ENCODE measurements at regions not wholly inside any gene's neighbourhood (a gene's known extent, or its start where the extent isn't known, plus 50 kb on each side); places are given as distances from the start of the nearest gene placed in this dataset.

DNA sequence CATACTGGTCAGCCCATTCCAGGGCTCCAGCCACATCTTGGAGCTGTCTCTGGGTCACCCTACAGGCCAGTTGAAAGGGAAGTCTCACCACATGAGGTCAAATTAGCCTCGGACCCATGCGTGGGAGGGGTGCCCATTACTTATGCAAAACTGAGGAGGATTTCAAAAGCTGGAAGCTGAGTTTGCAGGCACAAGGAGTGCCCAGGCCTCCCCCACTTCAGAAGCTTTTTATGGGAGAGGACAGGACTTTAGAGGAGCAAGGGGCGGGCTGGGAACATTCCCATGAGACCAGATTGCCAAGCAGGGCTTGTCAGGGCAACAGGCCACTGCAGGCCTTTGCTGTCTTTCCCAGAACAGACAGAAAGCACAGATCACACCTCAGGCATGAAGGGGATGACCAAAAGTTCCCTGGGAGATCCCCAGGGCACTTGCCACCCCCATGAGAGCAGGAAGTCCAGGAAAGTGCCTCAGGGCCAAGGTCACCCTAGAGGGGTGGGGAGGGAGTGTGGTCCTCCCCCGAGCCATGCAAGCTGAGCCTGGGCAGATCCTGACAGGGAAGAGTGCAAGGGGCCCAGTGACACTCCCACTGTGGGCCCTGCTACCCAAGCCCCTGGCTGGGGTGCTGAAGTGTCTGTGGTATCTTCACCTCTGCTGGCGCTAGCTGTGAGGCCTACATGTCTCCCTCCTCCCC lies 267.7 kb downstream of the BCL11A start:
- TF ChIP-seq POLR2A (IDR thresholded peaks at IDR 0.05; ENCODE audit: low read length) (no peak), GATA1 (IDR thresholded peaks at IDR 0.05; ENCODE audit: low read depth, low read length) (no peak)
- DNase-seq = no peak

DNA sequence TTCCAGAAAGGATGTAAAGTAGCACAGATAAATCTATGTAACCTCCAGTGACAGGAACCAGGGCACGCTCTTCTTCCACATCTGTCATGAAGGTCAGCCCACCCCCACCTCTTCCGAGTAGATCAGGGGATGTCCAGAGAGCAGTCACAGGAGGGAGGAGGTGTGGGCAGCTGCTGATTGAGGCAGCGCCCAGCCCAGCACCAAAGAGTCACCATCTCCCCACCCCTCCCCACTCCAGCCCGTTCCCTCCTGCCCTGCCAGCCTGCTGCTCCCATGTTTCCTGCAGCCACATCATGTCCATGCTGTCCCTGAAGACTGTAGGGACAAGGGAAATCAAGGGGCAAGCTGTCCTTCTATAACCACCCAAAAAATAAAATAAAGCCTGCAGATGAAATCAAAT lies 269.8 kb downstream of the BCL11A start:
- TF ChIP-seq GATA1 (IDR thresholded peaks at IDR 0.05; ENCODE audit: low read depth, low read length) (no peak), POLR2A (IDR thresholded peaks at IDR 0.05; ENCODE audit: low read length) (no peak)
- no peak for DNase-seq

DNA sequence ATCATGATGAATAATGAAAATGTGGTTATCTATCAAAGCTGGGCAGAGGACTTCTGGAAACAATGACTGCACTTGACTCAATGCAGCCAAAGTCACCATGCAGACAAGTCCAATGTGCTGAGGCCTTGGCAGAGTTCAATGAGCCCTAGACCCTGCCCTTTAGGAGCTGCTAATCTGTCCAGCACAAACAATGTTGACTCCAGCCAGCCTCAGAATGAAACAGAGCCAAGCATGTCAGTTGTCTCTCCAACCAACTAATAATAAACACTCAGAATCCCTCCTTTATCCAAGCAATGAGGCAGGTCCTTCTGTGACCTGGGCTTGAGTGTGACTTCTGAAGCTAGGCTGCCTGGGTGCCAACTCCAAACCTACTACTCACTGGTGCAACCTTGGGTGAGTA lies 270.6 kb downstream of the BCL11A start:
- no peak for TF ChIP-seq POLR2A (IDR thresholded peaks at IDR 0.05; ENCODE audit: low read length)
- TF ChIP-seq GATA1 (IDR thresholded peaks at IDR 0.05; ENCODE audit: low read depth, low read length) = no peak
- DNase-seq = no peak

DNA sequence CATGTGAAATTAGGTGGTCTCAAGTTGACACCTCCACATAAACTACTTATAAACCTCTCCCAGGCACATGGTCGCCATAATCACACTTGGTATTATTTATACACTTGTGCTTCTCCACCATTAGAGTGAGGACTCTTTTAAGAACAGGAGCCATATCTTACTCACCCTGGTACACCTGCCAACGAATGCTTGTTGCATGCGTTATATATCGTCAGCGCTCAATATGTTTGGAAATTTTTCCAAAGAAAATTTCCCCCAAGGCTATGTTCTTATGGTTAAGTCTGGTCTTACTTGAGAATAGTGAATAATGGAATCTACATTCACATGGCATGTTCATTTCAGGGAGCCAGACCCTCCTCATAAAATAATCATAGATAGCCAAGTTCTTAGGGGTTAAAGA lies 271.7 kb downstream of the BCL11A start:
- DNase-seq = no peak
- TF ChIP-seq GATA1 (IDR thresholded peaks at IDR 0.05; ENCODE audit: low read depth, low read length) (no peak), POLR2A (IDR thresholded peaks at IDR 0.05; ENCODE audit: low read length) (no peak)

DNA sequence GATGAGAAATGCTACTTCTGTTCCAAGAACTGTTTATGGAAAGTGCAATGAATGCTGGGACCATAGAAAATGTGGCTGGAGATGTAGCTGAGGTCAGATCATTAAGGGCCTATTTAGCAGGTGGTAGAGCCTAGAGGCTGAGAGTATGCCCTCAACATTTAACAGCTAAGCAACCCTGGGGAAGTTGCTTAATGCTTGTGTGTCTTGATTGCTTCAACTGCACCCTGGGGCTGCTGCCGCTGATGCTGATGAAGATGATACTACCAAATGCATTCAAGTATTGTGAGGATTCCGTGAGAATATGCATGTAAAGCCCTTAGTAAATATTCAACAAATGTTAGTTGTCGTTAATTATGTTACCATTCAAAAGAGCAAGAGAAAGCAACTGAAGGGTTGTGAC lies 273.2 kb downstream of the BCL11A start:
- no peak for DNase-seq
- TF ChIP-seq POLR2A (IDR thresholded peaks at IDR 0.05; ENCODE audit: low read length) (no peak), GATA1 (IDR thresholded peaks at IDR 0.05; ENCODE audit: low read depth, low read length) (no peak)

- TF ChIP-seq POLR2A (IDR thresholded peaks at IDR 0.05; ENCODE audit: low read length) (no peak), GATA1 (IDR thresholded peaks at IDR 0.05; ENCODE audit: low read depth, low read length) (no peak)
- no peak for DNase-seq
Measured at GRCh38 chr2:60278906-60279305, 274.5 kb downstream of the BCL11A start.

GRCh38 chr2:60275958-60276357 lies 277.5 kb downstream of the BCL11A start:
- TF ChIP-seq GATA1 (IDR thresholded peaks at IDR 0.05; ENCODE audit: low read depth, low read length) = no peak
- no peak for TF ChIP-seq POLR2A (IDR thresholded peaks at IDR 0.05; ENCODE audit: low read length)

GRCh38 chr2:60273836-60274235 lies 279.6 kb downstream of the BCL11A start:
- DNase-seq = no peak
- TF ChIP-seq GATA1 (IDR thresholded peaks at IDR 0.05; ENCODE audit: low read depth, low read length) (no peak), POLR2A (IDR thresholded peaks at IDR 0.05; ENCODE audit: low read length) (no peak)

More at GRCh38 chr2:60275958-60276357, 277.5 kb downstream of the BCL11A start:
- DNase-seq = no peak

- TF ChIP-seq GATA1 (IDR thresholded peaks at IDR 0.05; ENCODE audit: low read depth, low read length) (no peak), POLR2A (IDR thresholded peaks at IDR 0.05; ENCODE audit: low read length) (no peak)
- DNase-seq = no peak
Measured at GRCh38 chr2:60271713-60272112, 281.7 kb downstream of the BCL11A start.

DNA sequence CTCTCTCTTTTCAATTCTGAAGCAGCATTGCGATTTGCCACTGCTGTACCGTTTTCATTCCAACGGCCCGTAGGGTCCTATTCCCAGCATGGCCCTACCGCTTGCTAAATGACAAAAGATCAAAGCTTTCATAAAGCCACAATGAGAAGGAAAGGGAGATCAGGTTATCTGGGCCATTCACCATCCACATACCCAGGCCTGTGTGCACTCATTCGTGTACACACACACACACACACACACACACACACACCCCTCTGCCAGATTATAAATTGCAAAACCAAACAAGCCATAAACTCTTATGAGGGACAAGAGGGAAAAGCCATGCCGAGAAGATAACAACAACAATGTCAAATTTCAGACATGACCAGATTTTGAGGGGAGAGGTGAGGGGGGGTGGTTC lies 282.3 kb downstream of the BCL11A start:
- TF ChIP-seq GATA1 (IDR thresholded peaks at IDR 0.05; ENCODE audit: low read depth, low read length) = no peak
- TF ChIP-seq POLR2A (IDR thresholded peaks at IDR 0.05; ENCODE audit: low read length) = no peak
- no peak for DNase-seq

GRCh38 chr2:60268661-60269060 lies 284.8 kb downstream of the BCL11A start:
- TF ChIP-seq POLR2A (IDR thresholded peaks at IDR 0.05; ENCODE audit: low read length) (no peak), GATA1 (IDR thresholded peaks at IDR 0.05; ENCODE audit: low read depth, low read length) (no peak)
- no peak for DNase-seq

DNA sequence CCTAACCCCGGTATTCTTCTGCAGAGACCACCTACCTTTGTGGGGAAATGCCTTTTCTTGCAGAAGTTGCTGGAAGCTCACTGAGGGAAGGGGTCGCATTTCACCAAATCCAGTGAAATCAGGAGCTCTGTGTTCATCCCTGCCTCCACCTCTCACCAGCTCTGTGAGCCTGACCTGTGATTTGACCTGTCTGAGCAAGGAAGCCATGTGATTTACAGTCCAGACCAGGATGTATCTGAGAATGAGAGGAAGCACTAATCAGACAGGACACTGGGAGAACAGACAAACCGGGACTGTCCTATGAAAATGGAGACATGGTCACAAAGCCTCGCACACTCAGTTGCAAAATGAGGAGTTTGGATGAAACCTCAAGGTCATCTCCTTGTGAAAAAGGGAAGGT lies 285.4 kb downstream of the BCL11A start:
- DNase-seq = no peak
- TF ChIP-seq GATA1 (IDR thresholded peaks at IDR 0.05; ENCODE audit: low read depth, low read length) = no peak
- no peak for TF ChIP-seq POLR2A (IDR thresholded peaks at IDR 0.05; ENCODE audit: low read length)

GRCh38 chr2:60267122-60267521 lies 286.3 kb downstream of the BCL11A start:
- DNase-seq = no peak
- TF ChIP-seq POLR2A (IDR thresholded peaks at IDR 0.05; ENCODE audit: low read length) (no peak), GATA1 (IDR thresholded peaks at IDR 0.05; ENCODE audit: low read depth, low read length) (no peak)

- TF ChIP-seq POLR2A (IDR thresholded peaks at IDR 0.05; ENCODE audit: low read length) (no peak), GATA1 (IDR thresholded peaks at IDR 0.05; ENCODE audit: low read depth, low read length) (no peak)
- DNase-seq = no peak
Measured at GRCh38 chr2:60262178-60262577, 291.3 kb downstream of the BCL11A start.

DNA sequence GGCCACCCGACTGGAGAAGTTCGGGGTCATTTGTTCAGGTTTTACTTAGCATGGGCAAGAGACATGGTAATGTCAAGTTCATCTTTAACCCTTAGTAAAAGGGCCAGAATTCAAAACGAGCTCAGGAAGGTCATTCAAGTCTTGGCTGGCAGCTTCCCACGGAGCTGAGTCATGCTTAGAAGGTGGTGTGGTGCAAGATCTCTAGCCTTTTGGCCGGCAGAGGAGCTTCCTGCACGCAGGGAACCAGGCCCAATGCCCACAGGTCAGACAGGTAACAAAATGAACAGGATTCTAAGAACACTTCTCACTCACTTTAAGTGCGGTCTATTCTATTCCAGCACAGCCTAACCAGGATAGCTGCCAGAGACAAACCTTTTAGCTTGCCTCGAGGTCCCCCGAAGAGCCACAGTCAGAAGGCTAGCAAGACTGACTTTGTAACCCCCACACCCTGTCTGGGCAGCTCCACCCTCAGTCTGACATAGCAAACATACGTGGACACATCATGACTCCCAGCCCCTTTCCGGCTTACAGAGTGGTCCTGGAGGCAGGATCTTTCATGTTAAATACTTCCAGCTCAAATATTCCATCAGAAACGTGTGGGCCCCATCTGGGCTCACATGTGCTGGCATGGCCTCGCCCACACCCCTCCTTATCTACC lies 292.7 kb downstream of the BCL11A start:
- TF ChIP-seq POLR2A (IDR thresholded peaks at IDR 0.05; ENCODE audit: low read length) (no peak), GATA1 (IDR thresholded peaks at IDR 0.05; ENCODE audit: low read depth, low read length) (no peak)
- DNase-seq = peak in 1 of 2 experiments; percentile 14
